Smooth muscle cell (in vitro differentiated cells): ENCODE measurements at regions not wholly inside any gene's neighbourhood (a gene's known extent, or its start where the extent isn't known, plus 50 kb on each side); places are given as distances from the start of the nearest gene placed in this dataset.

Source experiments
- DNase-seq: peaks from one replicate; lab custom pipeline; 2025; ENCODE audit not compliant: unreplicated experiment; lab: John Stamatoyannopoulos, UW
- H2AFZ ChIP-seq: fragments of 200-600 bp; sonication (generic); 2 replicates; pipeline ENCODE4 v1.6.0; 2016; ENCODE audit warnings: antibody characterized with exemption, low read depth, mild to moderate bottlenecking
- H3F3A ChIP-seq: fragments of 200-600 bp; sonication (generic); 2 replicates; pipeline ENCODE4 v1.6.0; 2017; ENCODE audit warnings: antibody characterized with exemption, low read depth
- H3K27ac ChIP-seq: fragments of 200-600 bp; sonication (generic); 2 replicates; pipeline ENCODE4 v1.5.1; 2016; ENCODE audit warnings: low read depth, mild to moderate bottlenecking
- H3K27me3 ChIP-seq: fragments of 200-600 bp; sonication (generic); 2 replicates; pipeline ENCODE4 v1.6.1; 2016; ENCODE audit warnings: low read depth, mild to moderate bottlenecking
- H3K36me3 ChIP-seq: fragments of 200-600 bp; sonication (generic); 2 replicates; pipeline ENCODE4 v1.5.1; 2016; ENCODE audit warnings: low read depth
- H3K4me1 ChIP-seq: fragments of 200-600 bp; sonication (generic); 2 replicates; pipeline ENCODE4 v1.5.1; 2016; ENCODE audit warnings: low read depth
- H3K4me2 ChIP-seq: fragments of 200-600 bp; sonication (generic); 2 replicates; pipeline ENCODE4 v1.6.0; 2016; ENCODE audit warnings: mild to moderate bottlenecking
- H3K4me3 ChIP-seq: fragments of 200-600 bp; sonication (generic); 2 replicates; pipeline ENCODE4 v1.5.1; 2016; ENCODE audit warnings: mild to moderate bottlenecking
- H3K79me2 ChIP-seq: fragments of 200-600 bp; sonication (generic); 2 replicates; pipeline ENCODE4 v1.6.0; 2016; ENCODE audit warnings: low read depth, mild to moderate bottlenecking
- H3K9ac ChIP-seq: fragments of 200-600 bp; sonication (generic); 2 replicates; pipeline ENCODE4 v1.6.0; 2016; ENCODE audit warnings: low read depth
- H3K9me3 ChIP-seq: fragments of 200-600 bp; sonication (generic); replicated peaks from 2 replicates; pipeline ENCODE4 v1.5.1; 2016; ENCODE audit warnings: low read depth
- H4K20me1 ChIP-seq: fragments of 200-600 bp; sonication (generic); 2 replicates; pipeline ENCODE4 v1.6.0; 2016; ENCODE audit warnings: low read depth
- CTCF ChIP-seq: fragments of 200-600 bp; sonication (generic); IDR thresholded peaks from 2 replicates; pipeline ENCODE4 v1.5.1; 2017; ENCODE audit warnings: borderline replicate concordance, mild to moderate bottlenecking, antibody characterized with exemption; ENCODE audit not compliant: insufficient read depth, poor library complexity, severe bottlenecking
- WGBS: methylation state at CpG from one replicate; pipeline ENCODE4 v1.1.7; 2016; ENCODE audit warnings: low lambda C conversion rate; 5-methylcytosine and 5-hydroxymethylcytosine counted together

- Histone ChIP-seq H3K27ac (no peak overlapping the region), H3K27me3 (no peaks in the 10 kb centered on the region), H3K9me3 (no peaks in the 10 kb centered on the region), H2AFZ (no peak overlapping the region), H3F3A (no peaks in the 10 kb centered on the region), H3K4me3 (no peak overlapping the region), H3K4me2 (no peak overlapping the region), H3K36me3 (no peaks in the 10 kb centered on the region), H4K20me1 (no peaks in the 10 kb centered on the region), H3K4me1 (no peaks in the 10 kb centered on the region), H3K79me2 (no peaks in the 10 kb centered on the region), H3K9ac (no peak overlapping the region)
- DNase-seq = no peak
- TF ChIP-seq CTCF = no peak
- WGBS = 71% methylated on average over 11 of the region's 11 CpGs
Measured at GRCh38 chr19:31572102-31572975, 223.1 kb upstream of the TSHZ3 start.

- Histone ChIP-seq H3F3A (no peaks in the 10 kb centered on the region), H2AFZ (no peak overlapping the region), H3K9ac (no peak overlapping the region), H3K27me3 (no peaks in the 10 kb centered on the region), H3K79me2 (no peaks in the 10 kb centered on the region), H3K9me3 (no peaks in the 10 kb centered on the region), H3K4me1 (no peaks in the 10 kb centered on the region), H3K4me2 (no peak overlapping the region), H4K20me1 (no peaks in the 10 kb centered on the region), H3K27ac (no peak overlapping the region), H3K4me3 (no peak overlapping the region), H3K36me3 (no peaks in the 10 kb centered on the region)
- 78% methylated on average over 8 of the region's 8 CpGs for whole genome bisulfite sequencing
- no peak for DNase-seq
- no peak for TF ChIP-seq CTCF
Measured at GRCh38 chr19:31572976-31573298, 223.7 kb upstream of the TSHZ3 start.

GRCh38 chr19:31574251-31574973, 225.2 kb upstream of the TSHZ3 start:
- H3K4me3 ChIP-seq = no peak overlapping the region
- no peak overlapping the region for H3K27ac ChIP-seq
- H3K9ac ChIP-seq = no peak overlapping the region
- no peaks in the 10 kb centered on the region for H3K27me3 ChIP-seq
- DNase-seq = no peak
- WGBS = 83% methylated on average over 14 of the region's 14 CpGs
- no peaks in the 10 kb centered on the region for H3K9me3 ChIP-seq
- no peaks in the 10 kb centered on the region for H4K20me1 ChIP-seq
- no peaks in the 10 kb centered on the region for H3F3A ChIP-seq
- no peak overlapping the region for H3K4me2 ChIP-seq
- no peak overlapping the region for H2AFZ ChIP-seq
- H3K4me1 ChIP-seq = no peaks in the 10 kb centered on the region
- no peak for TF ChIP-seq CTCF
- no peaks in the 10 kb centered on the region for H3K79me2 ChIP-seq
- H3K36me3 ChIP-seq = no peaks in the 10 kb centered on the region
